Mesenchymal stem cell (in vitro differentiated cells and primary cell): ENCODE measurements at regions not wholly inside any gene's neighbourhood (a gene's known extent, or its start where the extent isn't known, plus 50 kb on each side); places are given as distances from the start of the nearest gene placed in this dataset.

Experiments used
- DNase-seq: peaks from one replicate; pipeline ENCODE4 v3.0.0-alpha.2; 2013
- H2AFZ ChIP-seq: one replicate; pipeline ENCODE4 v1.6.1; 2013; ENCODE audit warnings: low read depth, mild to moderate bottlenecking, control low read depth, inconsistent platforms, low read length, moderate library complexity
- H2AK5ac ChIP-seq: 2 replicates; pipeline ENCODE4 v1.6.1; 2013; ENCODE audit warnings: low read length, moderate library complexity, mild to moderate bottlenecking, inconsistent platforms; ENCODE audit not compliant: severe bottlenecking
- H2BK120ac ChIP-seq: one replicate; pipeline ENCODE4 v1.6.1; 2013; ENCODE audit warnings: low read depth, mild to moderate bottlenecking, inconsistent platforms, low read length, moderate library complexity
- H2BK12ac ChIP-seq, 2 experiments: one replicate each; pipeline ENCODE4 v1.6.1; 2013; ENCODE audit warnings: inconsistent platforms in 2 of 2, low read length in 2 of 2, mild to moderate bottlenecking in 2 of 2, moderate library complexity in 2 of 2, control low read depth in 1 of 2
- H2BK15ac ChIP-seq: one replicate; pipeline ENCODE4 v1.6.1; 2013; ENCODE audit warnings: mild to moderate bottlenecking, low read depth, inconsistent platforms; ENCODE audit not compliant: poor library complexity, severe bottlenecking
- H2BK5ac ChIP-seq: 2 replicates; pipeline ENCODE4 v1.6.1; 2013; ENCODE audit warnings: low read depth, mild to moderate bottlenecking, low read length, control low read depth, inconsistent platforms; ENCODE audit not compliant: poor library complexity, severe bottlenecking
- H3K14ac ChIP-seq, 2 experiments: one replicate each; pipeline ENCODE4 v1.6.1; 2013; ENCODE audit warnings: inconsistent platforms in 2 of 2, low read length in 2 of 2, control low read depth in 1 of 2, mild to moderate bottlenecking in 1 of 2, moderate library complexity in 1 of 2
- H3K18ac ChIP-seq, 2 experiments: one replicate each; pipeline ENCODE4 v1.6.1; 2013; ENCODE audit warnings: inconsistent platforms in 2 of 2, low read length in 2 of 2, control low read depth in 1 of 2, low read depth in 1 of 2, mild to moderate bottlenecking in 1 of 2
- H3K23ac ChIP-seq, 2 experiments: one replicate each; pipeline ENCODE4 v1.6.1; 2013; ENCODE audit warnings: inconsistent platforms in 2 of 2, low read length in 2 of 2, mild to moderate bottlenecking in 2 of 2, moderate library complexity in 2 of 2, control low read depth in 1 of 2
- H3K27ac ChIP-seq: 2 replicates; pipeline ENCODE4 v1.5.1; 2013; ENCODE audit warnings: mild to moderate bottlenecking, moderate library complexity, low read length, control low read depth, inconsistent platforms; ENCODE audit not compliant: poor library complexity, severe bottlenecking
- H3K27me3 ChIP-seq, 2 experiments: 2 replicates each; pipeline versions ENCODE4 v1.6.1 to v1.7.0; 2013; ENCODE audit warnings: low read length in 2 of 2, mild to moderate bottlenecking in 2 of 2, moderate library complexity in 2 of 2, control low read depth in 1 of 2, inconsistent platforms in 1 of 2; ENCODE audit not compliant: control insufficient read depth in 1 of 2, insufficient read depth in 1 of 2
- H3K36me3 ChIP-seq, 2 experiments: 2 replicates each; pipeline versions ENCODE4 v1.6.1 to v1.7.0; 2013; ENCODE audit warnings: low read length in 2 of 2, control low read depth in 1 of 2, inconsistent platforms in 1 of 2, low read depth in 1 of 2, mild to moderate bottlenecking in 1 of 2; ENCODE audit not compliant: insufficient read depth in 2 of 2, control insufficient read depth in 1 of 2
- H3K4ac ChIP-seq, 2 experiments: one replicate each; pipeline ENCODE4 v1.6.1; 2013; ENCODE audit warnings: inconsistent platforms in 2 of 2, low read length in 2 of 2, mild to moderate bottlenecking in 2 of 2, moderate library complexity in 2 of 2, control low read depth in 1 of 2, low read depth in 1 of 2
- H3K4me1 ChIP-seq: 2 replicates; pipeline ENCODE4 v1.6.1; 2013; ENCODE audit warnings: low read depth, low read length, control low read depth; ENCODE audit not compliant: control insufficient read depth, insufficient read depth
- H3K4me2 ChIP-seq: 2 replicates; pipeline ENCODE4 v1.6.1; 2013; ENCODE audit warnings: low read length, mild to moderate bottlenecking, inconsistent platforms; ENCODE audit not compliant: poor library complexity, severe bottlenecking
- H3K4me3 ChIP-seq, 2 experiments: 2 replicates each; pipeline versions ENCODE4 v1.5.1 to v1.7.0; 2013; ENCODE audit warnings: low read length in 2 of 2, mild to moderate bottlenecking in 2 of 2, control low read depth in 1 of 2, low read depth in 1 of 2; ENCODE audit not compliant: insufficient read depth in 1 of 2
- H3K79me1 ChIP-seq: replicated peaks from 2 replicates; pipeline ENCODE4 v1.6.1; 2013; ENCODE audit warnings: mild to moderate bottlenecking, control low read depth, low read length, inconsistent platforms; ENCODE audit not compliant: poor library complexity, severe bottlenecking
- H3K9ac ChIP-seq: 2 replicates; pipeline ENCODE4 v1.7.0; 2013; ENCODE audit warnings: mild to moderate bottlenecking, low read length, moderate library complexity
- H3K9me3 ChIP-seq: 2 replicates; pipeline ENCODE4 v1.7.0; 2013; ENCODE audit warnings: mild to moderate bottlenecking, low read length; ENCODE audit not compliant: control insufficient read depth
- H4K8ac ChIP-seq: one replicate; pipeline ENCODE4 v1.6.1; 2013; ENCODE audit warnings: inconsistent platforms, mild to moderate bottlenecking, low read length, moderate library complexity
- H4K91ac ChIP-seq: one replicate; pipeline ENCODE4 v1.6.1; 2013; ENCODE audit warnings: mild to moderate bottlenecking, low read length, inconsistent platforms
- WGBS: methylation state at CpG from one replicate; pipeline ENCODE4 v1.1.7; 2013; ENCODE audit warnings: mixed read lengths; 5-methylcytosine and 5-hydroxymethylcytosine counted together

DNA sequence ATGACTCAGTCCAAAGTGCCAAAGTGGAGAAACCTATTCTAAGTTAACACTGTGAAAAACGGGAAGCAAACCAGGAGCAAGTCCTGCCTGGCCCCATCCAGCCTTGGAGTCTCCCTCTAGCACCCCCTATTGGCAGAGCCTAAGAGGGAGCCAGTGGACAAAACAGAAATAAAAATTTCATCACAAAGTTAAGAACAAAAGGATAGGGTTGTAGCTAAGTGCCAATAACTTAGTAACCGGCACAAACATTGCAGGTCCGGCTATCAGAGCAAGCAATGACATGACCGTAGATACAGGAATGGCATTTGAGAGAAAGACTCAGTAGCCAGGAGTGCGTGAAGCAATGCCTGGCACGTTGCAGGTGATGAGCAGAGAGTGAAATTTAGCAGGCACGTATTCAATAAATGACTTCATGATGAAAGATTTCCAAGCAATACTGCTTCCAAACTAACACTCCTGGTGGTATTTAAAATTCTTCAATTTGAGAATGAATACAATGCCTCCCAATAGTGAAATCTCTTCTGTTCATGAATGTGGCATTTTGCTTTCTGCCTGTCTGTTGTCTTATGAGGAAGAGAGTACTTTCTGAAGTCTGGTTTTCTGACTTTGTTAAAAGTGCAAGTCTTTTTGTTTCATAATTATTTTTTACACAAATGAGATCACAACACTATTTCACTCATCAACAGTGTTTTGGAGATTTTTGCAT lies 391.0 kb downstream of the OMA1 start:
- Histone ChIP-seq H2AFZ (no peak overlapping the region), H2BK120ac (no peak overlapping the region), H3K18ac (no peak overlapping the region)

DNA sequence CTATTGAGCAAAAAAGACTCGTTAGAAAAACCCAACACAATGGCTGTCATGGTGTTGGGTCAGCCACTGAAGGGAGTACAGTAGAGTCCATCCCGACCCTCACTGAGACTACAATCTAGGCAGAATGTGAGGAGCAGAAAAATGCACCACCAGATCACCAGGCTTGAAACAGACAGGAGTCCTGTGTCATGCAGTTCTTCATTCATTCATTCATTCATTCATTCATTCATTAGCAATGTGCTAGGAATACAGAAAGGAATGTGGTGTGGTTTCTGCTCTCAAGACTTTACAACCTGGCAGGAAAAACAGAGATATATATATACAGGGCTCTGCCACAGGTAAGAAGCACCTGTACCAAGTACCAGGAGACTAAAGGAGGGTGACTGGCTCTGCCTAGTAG lies 392.3 kb downstream of the OMA1 start:
- Histone ChIP-seq H3K4me1 (no peaks in the 10 kb centered on the region), H2AK5ac (no peak overlapping the region), H3K79me1 (no peaks in the 10 kb centered on the region), H3K4ac (no peak overlapping the region), H3K18ac (no peak overlapping the region), H3K4me2 (no peak overlapping the region), H2BK12ac (no peak overlapping the region), H2AFZ (no peak overlapping the region), H3K14ac (no peak overlapping the region), H4K91ac (no peak overlapping the region), H3K36me3 (no peaks in the 10 kb centered on the region), H4K8ac (no peak overlapping the region), H2BK120ac (no peak overlapping the region), H2BK5ac (no peak overlapping the region), H3K9ac (no peak overlapping the region), H3K23ac (no peak overlapping the region), H2BK15ac (no peak overlapping the region), H3K27ac (no peak overlapping the region), H3K27me3 (no peaks in the 10 kb centered on the region), H3K4me3 (no peak overlapping the region), H3K9me3 (no peaks in the 10 kb centered on the region)
- DNase-seq = no peak
- WGBS = 56% methylated on average over 2 of the region's 2 CpGs

More for the DNA sequence above, 391.0 kb downstream of the OMA1 start:
- H3K23ac ChIP-seq = no peak overlapping the region
- no peak overlapping the region for H3K14ac ChIP-seq
- H3K4me2 ChIP-seq = no peak overlapping the region
- WGBS = 83% methylated on average over 4 of the region's 7 CpGs
- no peak overlapping the region for H3K4ac ChIP-seq
- no peak overlapping the region for H2BK15ac ChIP-seq
- H3K9ac ChIP-seq = no peak overlapping the region
- H3K79me1 ChIP-seq = no peaks in the 10 kb centered on the region
- no peak overlapping the region for H4K91ac ChIP-seq
- H3K4me3 ChIP-seq = no peak overlapping the region
- H2BK12ac ChIP-seq = no peak overlapping the region
- no peak overlapping the region for H2BK5ac ChIP-seq
- H3K27ac ChIP-seq = no peak overlapping the region
- no peaks in the 10 kb centered on the region for H3K36me3 ChIP-seq
- H3K4me1 ChIP-seq = no peaks in the 10 kb centered on the region
- DNase-seq = no peak
- no peak overlapping the region for H2AK5ac ChIP-seq
- H3K27me3 ChIP-seq = no peaks in the 10 kb centered on the region
- no peak overlapping the region for H4K8ac ChIP-seq
- no peaks in the 10 kb centered on the region for H3K9me3 ChIP-seq

DNA sequence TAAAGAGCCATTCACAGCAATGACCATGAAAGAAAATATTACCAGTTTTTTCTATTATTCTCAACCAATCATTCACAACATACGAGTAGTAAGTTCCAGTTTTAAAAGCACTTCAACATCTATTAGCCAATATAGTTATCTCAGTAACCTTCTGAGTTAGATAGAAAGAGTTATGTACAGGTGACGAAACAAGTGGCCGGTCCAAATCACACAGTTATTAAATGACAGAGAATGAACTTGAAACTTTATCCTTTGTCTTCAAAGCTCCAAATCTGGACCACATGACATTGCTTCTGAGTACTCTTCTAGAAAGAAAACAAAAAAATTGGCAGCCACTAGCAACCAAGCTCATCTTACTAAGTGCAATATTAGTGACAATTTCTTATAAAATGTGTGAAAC lies 393.8 kb downstream of the OMA1 start:
- Histone ChIP-seq H2BK120ac (no peak overlapping the region), H3K36me3 (no peaks in the 10 kb centered on the region), H2AFZ (no peak overlapping the region), H2BK15ac (no peak overlapping the region), H2BK12ac (no peak overlapping the region), H3K27me3 (no peaks in the 10 kb centered on the region), H3K4me2 (no peak overlapping the region), H3K23ac (no peak overlapping the region), H3K18ac (no peak overlapping the region), H3K27ac (no peak overlapping the region), H2BK5ac (no peak overlapping the region), H3K4me1 (no peaks in the 10 kb centered on the region), H2AK5ac (no peak overlapping the region), H3K4ac (no peak overlapping the region), H3K4me3 (no peak overlapping the region), H4K8ac (no peak overlapping the region), H3K79me1 (no peaks in the 10 kb centered on the region), H3K9me3 (no peaks in the 10 kb centered on the region), H3K14ac (no peak overlapping the region), H4K91ac (no peak overlapping the region), H3K9ac (no peak overlapping the region)
- WGBS = 88% methylated on average over 2 of the region's 3 CpGs
- no peak for DNase-seq

DNA sequence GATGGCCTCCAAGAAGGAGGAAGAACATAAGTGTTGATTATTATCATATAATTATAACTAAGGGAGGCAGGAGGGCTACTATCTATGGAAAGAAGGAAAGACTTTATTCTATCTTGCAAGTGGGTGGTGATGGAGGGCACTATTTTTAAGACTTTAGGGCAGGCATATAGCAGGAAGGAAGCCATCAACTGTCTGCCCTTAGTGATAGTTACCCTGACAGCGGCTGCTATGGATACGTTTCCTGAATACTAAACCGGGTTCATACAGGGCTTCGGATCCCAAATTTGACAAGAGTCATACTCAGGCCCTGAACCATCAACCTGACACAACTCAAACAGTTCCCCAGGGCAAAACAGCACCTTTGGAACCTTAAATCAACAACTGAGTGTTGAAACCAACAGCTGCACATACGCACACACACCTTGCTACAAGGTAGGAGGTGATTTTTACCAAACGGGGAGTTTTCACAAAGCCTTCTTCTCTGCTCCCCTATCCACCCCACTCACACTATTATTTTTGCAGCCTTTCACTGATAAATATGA lies 397.2 kb downstream of the OMA1 start:
- DNase-seq = no peak
- WGBS = 74% methylated on average over 6 of the region's 6 CpGs
- Histone ChIP-seq H3K23ac (no peak overlapping the region), H3K4me1 (no peaks in the 10 kb centered on the region), H2BK12ac (no peak overlapping the region), H3K4me2 (no peak overlapping the region), H3K4me3 (no peak overlapping the region), H3K79me1 (no peaks in the 10 kb centered on the region), H3K18ac (no peak overlapping the region), H2BK15ac (no peak overlapping the region), H4K8ac (no peak overlapping the region), H3K36me3 (no peaks in the 10 kb centered on the region), H3K27ac (no peak overlapping the region), H4K91ac (no peak overlapping the region), H2BK120ac (no peak overlapping the region), H3K9ac (no peak overlapping the region), H3K4ac (no peak overlapping the region), H2AK5ac (no peak overlapping the region), H3K14ac (no peak overlapping the region), H2AFZ (no peak overlapping the region), H2BK5ac (no peak overlapping the region), H3K9me3 (no peaks in the 10 kb centered on the region), H3K27me3 (no peaks in the 10 kb centered on the region)
